H1 (cell line): ENCODE measurements at regions not wholly inside any gene's neighbourhood (a gene's known extent, or its start where the extent isn't known, plus 50 kb on each side); places are given as distances from the start of the nearest gene placed in this dataset.

Experiments
- CTCF ChIA-PET: fragments of 300-600 bp; sonication (Branson Sonifier 250); formaldehyde crosslinking; loops from one replicate; lab custom pipeline; 2021; ENCODE audit not compliant: partially characterized antibody; lab: Charles Lee
- POLR2A ChIA-PET: fragments of 300-600 bp; sonication (Branson Sonifier 250); formaldehyde crosslinking; loops from one replicate; lab custom pipeline; 2021; ENCODE audit warnings: inconsistent platforms; ENCODE audit not compliant: partially characterized antibody; lab: Charles Lee
- DNase-seq, 2 experiments: peaks; one replicate each; pipeline versions ENCODE4 v3.0.0 to v3.0.0-alpha.2; 2010 to 2022; ENCODE audit warnings: low spot score in 2 of 2, low read depth in 1 of 2, mixed read lengths in 1 of 2
- FAIRE-seq: peaks from 2 replicates; lab custom pipeline; 2011; peaks lifted over from hg19 to GRCh38; lab: Jason Lieb, UNC
- H2AFZ ChIP-seq: 2 replicates; pipeline ENCODE4 v1.8.1; 2012; ENCODE audit warnings: low read length, inconsistent platforms
- H2AK5ac ChIP-seq: 2 replicates; pipeline ENCODE4 v1.6.1; 2013; ENCODE audit warnings: low read depth, low read length
- H2BK120ac ChIP-seq: replicated peaks from 2 replicates; pipeline ENCODE3; 2013; ENCODE audit warnings: low read depth, low read length, inconsistent platforms
- H2BK12ac ChIP-seq: 2 replicates; pipeline ENCODE4 v1.6.1; 2013; ENCODE audit warnings: low read depth, low read length
- H2BK15ac ChIP-seq: 2 replicates; pipeline ENCODE4 v1.6.1; 2013; ENCODE audit warnings: low read length
- H2BK20ac ChIP-seq: 2 replicates; pipeline ENCODE4 v1.6.1; 2013; ENCODE audit warnings: low read length
- H2BK5ac ChIP-seq: 2 replicates; pipeline ENCODE4 v1.6.1; 2013; ENCODE audit warnings: low read depth, low read length
- H3K14ac ChIP-seq: 2 replicates; pipeline ENCODE4 v1.6.1; 2013; ENCODE audit warnings: inconsistent platforms; ENCODE audit not compliant: insufficient read length
- H3K18ac ChIP-seq: 2 replicates; pipeline ENCODE4 v1.6.1; 2013; ENCODE audit warnings: low read length; ENCODE audit errors: extremely low read depth
- H3K23ac ChIP-seq: 2 replicates; pipeline ENCODE4 v1.6.1; 2013; ENCODE audit warnings: inconsistent platforms; ENCODE audit not compliant: insufficient read length
- H3K23me2 ChIP-seq: 2 replicates; pipeline ENCODE4 v1.6.1; 2013; ENCODE audit warnings: low read depth, low read length
- H3K27ac ChIP-seq: 2 replicates; pipeline ENCODE4 v1.6.1; 2011; ENCODE audit warnings: low read depth, low read length, inconsistent platforms
- H3K27me3 ChIP-seq, 4 experiments: replicated peaks in 1 of 4; 1 replicate in 1 of 4; 2 replicates in 3 of 4; pipeline versions ENCODE4 v1.6.1 to v1.8.1; 2011 to 2013; ENCODE audit warnings: low read length in 3 of 4, mild to moderate bottlenecking in 3 of 4, inconsistent platforms in 2 of 4, mixed read lengths in 2 of 4, moderate library complexity in 1 of 4; ENCODE audit not compliant: control insufficient read depth in 3 of 4, insufficient read depth in 3 of 4; ENCODE audit errors: extremely low read depth in 1 of 4
- H3K36me3 ChIP-seq, 4 experiments: 2 replicates each; pipeline versions ENCODE4 v1.6.1 to v1.8.1; 2011 to 2013; ENCODE audit warnings: mild to moderate bottlenecking in 4 of 4, low read length in 3 of 4, moderate library complexity in 2 of 4, control low read depth in 1 of 4, inconsistent platforms in 1 of 4; ENCODE audit not compliant: insufficient read depth in 4 of 4, control insufficient read depth in 2 of 4
- H3K4ac ChIP-seq: replicated peaks from 2 replicates; pipeline ENCODE3; 2013; ENCODE audit warnings: low read length, low read depth, mixed read lengths, inconsistent platforms; ENCODE audit not compliant: insufficient read length
- H3K4me1 ChIP-seq, 4 experiments: replicated peaks in 1 of 4; 1 replicate in 1 of 4; 2 replicates in 3 of 4; pipeline versions ENCODE4 v1.6.1 to v1.8.1; 2011 to 2013; ENCODE audit warnings: low read length in 3 of 4, inconsistent platforms in 2 of 4, mixed read lengths in 1 of 4; ENCODE audit not compliant: insufficient read depth in 4 of 4, control insufficient read depth in 3 of 4
- H3K4me2 ChIP-seq, 2 experiments: 2 replicates each; pipeline versions ENCODE4 v1.6.1 to v1.8.1; 2011 to 2013; ENCODE audit warnings: low read depth in 2 of 2, low read length in 2 of 2, control low read depth in 1 of 2, inconsistent platforms in 1 of 2, mild to moderate bottlenecking in 1 of 2; ENCODE audit not compliant: insufficient read depth in 1 of 2
- H3K4me3 ChIP-seq, 4 experiments: fragments of 200-600, 300-600 bp in 1 of 4; sonication (generic), shearing (Covaris generic), sonication (Bioruptor Twin) in 1 of 4; 2 replicates each; pipeline versions ENCODE4 v1.5.1 to v1.8.1; 2011 to 2016; ENCODE audit warnings: low read length in 4 of 4, low read depth in 3 of 4, control low read depth in 2 of 4, inconsistent platforms in 2 of 4, mild to moderate bottlenecking in 2 of 4, mixed read lengths in 1 of 4, moderate library complexity in 1 of 4; ENCODE audit not compliant: insufficient read depth in 2 of 4; ENCODE audit errors: extremely low read depth in 1 of 4
- H3K56ac ChIP-seq: replicated peaks from 2 replicates; pipeline ENCODE3; 2013; ENCODE audit warnings: low read depth, mild to moderate bottlenecking, mixed read lengths, low read length, inconsistent platforms; ENCODE audit not compliant: insufficient read length
- H3K79me1 ChIP-seq: 2 replicates; pipeline ENCODE4 v1.6.1; 2013; ENCODE audit warnings: low read depth, low read length, control low read depth
- H3K79me2 ChIP-seq, 2 experiments: 2 replicates each; pipeline versions ENCODE4 v1.6.1 to v1.8.1; 2012 to 2013; ENCODE audit warnings: low read length in 2 of 2, mild to moderate bottlenecking in 2 of 2, inconsistent platforms in 1 of 2; ENCODE audit not compliant: insufficient read depth in 2 of 2, control insufficient read depth in 1 of 2
- H3K9ac ChIP-seq, 4 experiments: replicated peaks in 1 of 4; 1 replicate in 1 of 4; 2 replicates in 3 of 4; pipeline versions ENCODE4 v1.6.1 to v1.8.1; 2011 to 2013; ENCODE audit warnings: low read depth in 3 of 4, low read length in 3 of 4, control low read depth in 2 of 4, mild to moderate bottlenecking in 2 of 4, moderate library complexity in 2 of 4, inconsistent platforms in 1 of 4; ENCODE audit errors: extremely low read depth in 1 of 4
- H3K9me3 ChIP-seq, 2 experiments: 2 replicates each; pipeline versions ENCODE4 v1.6.1 to v1.8.1; 2012 to 2013; ENCODE audit warnings: mild to moderate bottlenecking in 2 of 2, moderate library complexity in 2 of 2, control low read depth in 1 of 2, inconsistent platforms in 1 of 2, low read depth in 1 of 2, low read length in 1 of 2, mixed read lengths in 1 of 2; ENCODE audit not compliant: insufficient read depth in 2 of 2
- H4K20me1 ChIP-seq, 2 experiments: replicated peaks in 1 of 2; 2 replicates each; pipeline versions ENCODE3 to v1.8.1; 2011 to 2013; ENCODE audit warnings: inconsistent platforms in 2 of 2, low read length in 2 of 2, mild to moderate bottlenecking in 1 of 2; ENCODE audit not compliant: insufficient read depth in 2 of 2, control insufficient read depth in 1 of 2
- H4K5ac ChIP-seq: 2 replicates; pipeline ENCODE4 v1.6.1; 2013; ENCODE audit warnings: low read length, low read depth, mixed read lengths, inconsistent platforms; ENCODE audit not compliant: insufficient read length
- H4K8ac ChIP-seq: 2 replicates; pipeline ENCODE4 v1.8.0; 2013; ENCODE audit warnings: mild to moderate bottlenecking, moderate library complexity, low read length, inconsistent platforms; ENCODE audit not compliant: insufficient read depth; ENCODE audit errors: extremely low read depth
- H4K91ac ChIP-seq: replicated peaks from 2 replicates; pipeline ENCODE3; 2013; ENCODE audit warnings: low read length, mixed read lengths, inconsistent platforms; ENCODE audit not compliant: insufficient read length
- RXRA ChIP-seq: IDR thresholded peaks from 2 replicates; pipeline ENCODE4 v1.6.1; 2011; ENCODE audit warnings: low read depth, mild to moderate bottlenecking, low read length, moderate library complexity; ENCODE audit not compliant: insufficient read depth
- USF2 ChIP-seq: IDR thresholded peaks from 2 replicates; pipeline ENCODE4 v1.6.1; 2011; ENCODE audit warnings: low read length, improper control_type of control experiment
- WGBS, 2 experiments: shearing (Covaris generic) in 1 of 2; methylation state at CpG; one replicate each; pipeline versions ENCODE4 v1.1.6 to v1.1.7; 2013 to 2015; ENCODE audit warnings: low lambda C conversion rate in 2 of 2, mixed read lengths in 2 of 2, inconsistent platforms in 1 of 2, low coverage in 1 of 2, missing lambda C conversion rate in 1 of 2; ENCODE audit not compliant: insufficient replicate concordance in 2 of 2, insufficient coverage in 1 of 2, insufficient read length in 1 of 2; ENCODE audit errors: extremely low coverage in 1 of 2, missing lambda C conversion rate in 1 of 2; 5-methylcytosine and 5-hydroxymethylcytosine counted together

GRCh38 chr11:121844016-121844415 lies 272.0 kb downstream of the BLID start:
- Histone ChIP-seq H3K79me1 (no peaks in the 10 kb centered on the region), H3K4ac (no peak overlapping the region), H3K4me1 (peaks cover 0 to 7% (median 5%) of the 10 kb centered on the region in 4 experiments; a peak in 4 of 7 replicates), H3K27ac (no peak overlapping the region), H3K36me3 (no peaks in the 10 kb centered on the region), H2AFZ (0 out of 2 replicates have a peak overlapping the region, but pooled peaks have one; percentile 9), H4K20me1 (no peaks in the 10 kb centered on the region), H3K4me3 (no peak overlapping the region), H3K14ac (no peak overlapping the region), H2BK5ac (no peak overlapping the region), H3K56ac (no peak overlapping the region), H3K79me2 (no peaks in the 10 kb centered on the region), H3K23ac (no peak overlapping the region), H3K9me3 (no peaks in the 10 kb centered on the region), H4K91ac (no peak overlapping the region), H2AK5ac (no peak overlapping the region), H2BK15ac (0 out of 2 replicates have a peak overlapping the region, but pooled peaks have one; percentile 49), H3K23me2 (no peaks in the 10 kb centered on the region), H4K8ac (no peak overlapping the region), H3K4me2 (no peak overlapping the region), H2BK12ac (no peak overlapping the region), H2BK120ac (no peak overlapping the region), H2BK20ac (no peak overlapping the region), H4K5ac (no peak overlapping the region), H3K18ac (no peak overlapping the region), H3K27me3 (no peaks in the 10 kb centered on the region), H3K9ac (no peak overlapping the region)
- 82% methylated on average over 1 of the region's 1 CpG; no CpG with 5 or more reads in 1 of the 2 experiments for WGBS, 2 experiments
- FAIRE-seq (no peak), DNase-seq (no peak)
- CTCF ChIA-PET = interaction anchor here (0.6 to 1.2 kb wide), 3 partner anchors 42 to 257 kb away, joined by 3 to 6 read pairs (median 3); no protein-coding TSS in a partner anchor
- POLR2A ChIA-PET = interaction anchor here (1.0 to 1.1 kb wide), 2 partner anchors 51 to 183 kb away, joined by 3 to 4 read pairs; no protein-coding TSS in a partner anchor
- no peak for TF ChIP-seq RXRA
- peak; percentile 30; the same call in 1 of the 2 replicates for TF ChIP-seq USF2
